Neuronal stem cell (in vitro differentiated cells): ENCODE measurements at regions not wholly inside any gene's neighbourhood (a gene's known extent, or its start where the extent isn't known, plus 50 kb on each side); places are given as distances from the start of the nearest gene placed in this dataset.

ENCODE experiments used
- DNase-seq: peaks from one replicate; pipeline ENCODE4 v3.0.0-alpha.2; 2013; ENCODE audit warnings: low spot score
- H2AFZ ChIP-seq: one replicate; pipeline ENCODE4 v1.6.1; 2013; ENCODE audit warnings: mild to moderate bottlenecking, low read length, inconsistent platforms
- H2AK5ac ChIP-seq: 2 replicates; pipeline ENCODE4 v1.6.1; 2013; ENCODE audit warnings: low read depth, mild to moderate bottlenecking, inconsistent platforms, low read length, moderate library complexity, mixed read lengths
- H2BK120ac ChIP-seq: 2 replicates; pipeline ENCODE4 v1.6.1; 2013; ENCODE audit warnings: low read depth, mild to moderate bottlenecking, inconsistent platforms, low read length, moderate library complexity, mixed read lengths
- H2BK12ac ChIP-seq: one replicate; pipeline ENCODE4 v1.6.1; 2013; ENCODE audit warnings: low read length, inconsistent platforms
- H2BK15ac ChIP-seq: 2 replicates; pipeline ENCODE4 v1.6.1; 2013; ENCODE audit warnings: mild to moderate bottlenecking, low read length, inconsistent platforms, mixed read lengths
- H2BK5ac ChIP-seq: one replicate; pipeline ENCODE4 v1.6.1; 2013; ENCODE audit warnings: inconsistent platforms, mild to moderate bottlenecking, low read length, moderate library complexity
- H3K14ac ChIP-seq: one replicate; pipeline ENCODE4 v1.6.1; 2013; ENCODE audit warnings: low read length, inconsistent platforms
- H3K18ac ChIP-seq: 2 replicates; pipeline ENCODE4 v1.6.1; 2013; ENCODE audit warnings: low read length, inconsistent platforms
- H3K23ac ChIP-seq: 2 replicates; pipeline ENCODE4 v1.6.1; 2013; ENCODE audit warnings: low read depth, mild to moderate bottlenecking, mixed read lengths, low read length, inconsistent platforms; ENCODE audit not compliant: poor library complexity
- H3K27ac ChIP-seq: replicated peaks from 3 replicates; pipeline ENCODE4 v1.5.1; 2013; ENCODE audit warnings: low read length, inconsistent platforms
- H3K27me3 ChIP-seq, 3 experiments: 2 replicates each; pipeline ENCODE4 v1.6.1; 2013; ENCODE audit warnings: low read length in 3 of 3, mild to moderate bottlenecking in 2 of 3, inconsistent platforms in 1 of 3, low read depth in 1 of 3, mixed read lengths in 1 of 3, moderate library complexity in 1 of 3; ENCODE audit not compliant: control insufficient read depth in 3 of 3, insufficient read depth in 3 of 3
- H3K36me3 ChIP-seq, 2 donors: replicated peaks in 1 of 2; 2 replicates each; pipeline ENCODE4 v1.6.1; 2013; ENCODE audit warnings: low read length in 2 of 2; ENCODE audit not compliant: control insufficient read depth in 2 of 2, insufficient read depth in 2 of 2
- H3K4ac ChIP-seq: 2 replicates; pipeline ENCODE4 v1.6.1; 2013; ENCODE audit warnings: inconsistent platforms, mild to moderate bottlenecking, low read length, moderate library complexity
- H3K4me1 ChIP-seq, 2 donors: 1 replicate in 1 of 2; 2 replicates in 1 of 2; pipeline ENCODE4 v1.6.1; 2013; ENCODE audit warnings: low read length in 2 of 2, low read depth in 1 of 2; ENCODE audit not compliant: control insufficient read depth in 2 of 2, insufficient read depth in 1 of 2
- H3K4me2 ChIP-seq: one replicate; pipeline ENCODE4 v1.6.1; 2013; ENCODE audit warnings: mild to moderate bottlenecking, low read length, inconsistent platforms; ENCODE audit not compliant: insufficient read depth, poor library complexity, severe bottlenecking
- H3K4me3 ChIP-seq, 2 donors: 2 replicates each; pipeline ENCODE4 v1.5.1; 2013; ENCODE audit warnings: low read length in 2 of 2, mild to moderate bottlenecking in 2 of 2, inconsistent platforms in 1 of 2, moderate library complexity in 1 of 2
- H3K79me1 ChIP-seq: one replicate; pipeline ENCODE4 v1.6.1; 2013; ENCODE audit warnings: low read depth, mild to moderate bottlenecking, inconsistent platforms, low read length, moderate library complexity
- H3K9ac ChIP-seq: one replicate; pipeline ENCODE4 v1.6.1; 2013; ENCODE audit warnings: mild to moderate bottlenecking, low read depth, low read length, inconsistent platforms; ENCODE audit not compliant: poor library complexity
- H3K9me3 ChIP-seq, 2 donors: replicated peaks in 1 of 2; 2 replicates each; pipeline versions ENCODE3 to v1.6.1; 2013; ENCODE audit warnings: low read length in 2 of 2, mild to moderate bottlenecking in 2 of 2, inconsistent platforms in 1 of 2, low read depth in 1 of 2, mixed read lengths in 1 of 2, moderate library complexity in 1 of 2; ENCODE audit not compliant: control insufficient read depth in 2 of 2, insufficient read depth in 1 of 2
- H4K8ac ChIP-seq: one replicate; pipeline ENCODE4 v1.6.1; 2013; ENCODE audit warnings: low read depth, mild to moderate bottlenecking, inconsistent platforms, low read length, moderate library complexity
- H4K91ac ChIP-seq: one replicate; pipeline ENCODE4 v1.6.1; 2013; ENCODE audit warnings: low read length, low read depth, mild to moderate bottlenecking, inconsistent platforms; ENCODE audit not compliant: poor library complexity
- WGBS, 2 donors: extraction: QIAGEN DNeasy Blood & Tissue Kit; methylation state at CpG; one replicate each; pipeline ENCODE4 v1.1.7; 2013; ENCODE audit warnings: missing lambda C conversion rate in 2 of 2, mixed read lengths in 1 of 2; ENCODE audit not compliant: insufficient read length in 2 of 2, insufficient replicate concordance in 1 of 2; ENCODE audit errors: extremely low coverage in 2 of 2; 5-methylcytosine and 5-hydroxymethylcytosine counted together

DNA sequence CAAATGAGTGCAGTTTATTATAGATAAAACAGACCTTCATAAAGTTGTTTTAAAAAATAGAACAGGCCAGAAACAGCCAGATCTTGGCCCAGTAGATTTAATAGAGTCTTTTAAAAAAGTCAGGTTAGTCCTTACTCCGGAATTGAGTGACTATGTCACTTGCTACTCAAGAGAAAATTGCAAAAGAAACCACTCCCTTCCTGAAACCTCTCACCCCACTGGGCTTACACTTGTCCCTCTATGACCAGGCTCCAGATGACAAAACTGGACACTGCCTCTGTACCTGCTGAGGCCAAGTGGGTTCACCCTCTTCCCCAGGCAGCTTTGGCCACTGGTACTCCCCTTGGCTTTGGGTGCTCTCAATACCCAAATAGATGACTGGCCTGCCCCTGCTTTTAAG, 357.2 kb upstream of the TRPC7 start:
- H2BK5ac ChIP-seq, result no peak overlapping the region
- no peak overlapping the region for H2BK12ac ChIP-seq
- H3K4me3 ChIP-seq, result no peak overlapping the region
- no peak overlapping the region for H4K8ac ChIP-seq
- no peak overlapping the region for H2AFZ ChIP-seq
- no peak for DNase-seq
- no peak overlapping the region for H4K91ac ChIP-seq
- H3K27ac ChIP-seq, result no peak overlapping the region
- no peak overlapping the region for H3K9ac ChIP-seq
- no peak overlapping the region for H2BK15ac ChIP-seq
- H2AK5ac ChIP-seq, result no peak overlapping the region
- H3K14ac ChIP-seq, result no peak overlapping the region
- no peaks in the 10 kb centered on the region for H3K9me3 ChIP-seq
- H3K36me3 ChIP-seq, result peaks cover 0 to 1% of the 10 kb centered on the region in 2 donors
- H3K4me2 ChIP-seq, result no peak overlapping the region
- no peak overlapping the region for H2BK120ac ChIP-seq
- H3K79me1 ChIP-seq, result no peaks in the 10 kb centered on the region
- H3K4ac ChIP-seq, result no peak overlapping the region
- no CpG with 5 or more reads among the region's 1 CpG for WGBS, 2 donors
- no peaks in the 10 kb centered on the region for H3K27me3 ChIP-seq
- H3K4me1 ChIP-seq, result no peaks in the 10 kb centered on the region
- H3K18ac ChIP-seq, result no peak overlapping the region
- H3K23ac ChIP-seq, result no peak overlapping the region

DNA sequence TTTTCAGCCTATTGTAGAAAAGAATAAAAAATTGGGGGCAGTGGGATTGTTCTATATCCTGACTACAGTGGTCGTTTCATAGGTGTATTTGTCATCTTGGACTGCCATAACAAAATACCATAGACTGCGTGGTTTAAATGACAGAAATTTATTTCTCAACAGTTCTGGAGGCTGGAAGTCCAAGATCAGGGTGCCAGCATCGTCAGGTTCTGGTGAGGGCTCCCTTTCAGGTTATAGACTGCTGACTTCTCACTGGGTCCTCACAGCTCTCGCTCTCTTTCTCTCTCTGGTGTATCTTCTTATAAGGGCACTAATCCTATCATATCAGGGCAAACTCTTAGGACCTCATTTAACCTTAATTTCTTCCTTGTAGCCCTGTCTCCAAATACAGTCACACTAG, 356.7 kb upstream of the TRPC7 start:
- Histone ChIP-seq H3K23ac (no peak overlapping the region), H4K91ac (no peak overlapping the region), H3K9me3 (no peaks in the 10 kb centered on the region), H2BK5ac (no peak overlapping the region), H3K18ac (no peak overlapping the region), H2AFZ (no peak overlapping the region), H2AK5ac (no peak overlapping the region), H3K9ac (no peak overlapping the region), H3K14ac (no peak overlapping the region), H3K4ac (no peak overlapping the region), H3K27me3 (no peaks in the 10 kb centered on the region), H3K4me1 (no peaks in the 10 kb centered on the region), H4K8ac (no peak overlapping the region), H2BK12ac (no peak overlapping the region), H3K79me1 (no peaks in the 10 kb centered on the region), H3K4me3 (no peak overlapping the region), H3K36me3 (peaks cover 0 to 1% of the 10 kb centered on the region in 2 donors), H3K4me2 (no peak overlapping the region), H2BK120ac (no peak overlapping the region), H3K27ac (no peak overlapping the region), H2BK15ac (no peak overlapping the region)
- no CpG with 5 or more reads among the region's 4 CpGs for WGBS, 2 donors
- DNase-seq, result no peak

DNA sequence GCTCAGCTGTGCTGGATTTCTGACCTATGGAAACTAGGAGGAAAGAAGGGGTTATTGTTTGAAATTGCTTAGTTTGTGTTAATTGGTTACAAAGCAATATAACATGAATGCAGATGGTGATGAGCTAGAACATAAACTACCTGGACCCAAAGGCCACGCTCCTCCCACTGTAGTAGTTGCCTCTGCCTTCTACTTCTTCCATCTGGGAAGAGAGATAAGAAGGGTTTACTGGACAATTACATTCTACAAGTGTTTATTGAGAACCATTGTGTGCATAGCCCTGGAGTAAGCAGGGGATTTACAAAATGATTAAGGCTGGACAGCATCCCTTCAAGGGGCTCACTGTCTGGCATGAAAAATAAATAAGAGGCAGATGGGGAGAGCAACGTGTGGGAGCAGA, 355.3 kb upstream of the TRPC7 start:
- Histone ChIP-seq H2BK12ac (no peak overlapping the region), H3K36me3 (peaks cover 0 to under 1% of the 10 kb centered on the region in 2 donors), H3K23ac (no peak overlapping the region), H3K9ac (no peak overlapping the region), H3K27me3 (no peaks in the 10 kb centered on the region), H2BK120ac (no peak overlapping the region), H2BK15ac (no peak overlapping the region), H3K27ac (no peak overlapping the region), H3K18ac (no peak overlapping the region), H2BK5ac (no peak overlapping the region), H4K8ac (no peak overlapping the region), H3K9me3 (no peaks in the 10 kb centered on the region), H3K14ac (no peak overlapping the region), H4K91ac (no peak overlapping the region), H2AFZ (no peak overlapping the region), H3K4ac (no peak overlapping the region), H2AK5ac (no peak overlapping the region), H3K4me1 (no peaks in the 10 kb centered on the region), H3K4me2 (no peak overlapping the region), H3K4me3 (no peak overlapping the region), H3K79me1 (no peaks in the 10 kb centered on the region)
- DNase-seq, result no peak
- no CpG with 5 or more reads among the region's 2 CpGs for WGBS, 2 donors

DNA sequence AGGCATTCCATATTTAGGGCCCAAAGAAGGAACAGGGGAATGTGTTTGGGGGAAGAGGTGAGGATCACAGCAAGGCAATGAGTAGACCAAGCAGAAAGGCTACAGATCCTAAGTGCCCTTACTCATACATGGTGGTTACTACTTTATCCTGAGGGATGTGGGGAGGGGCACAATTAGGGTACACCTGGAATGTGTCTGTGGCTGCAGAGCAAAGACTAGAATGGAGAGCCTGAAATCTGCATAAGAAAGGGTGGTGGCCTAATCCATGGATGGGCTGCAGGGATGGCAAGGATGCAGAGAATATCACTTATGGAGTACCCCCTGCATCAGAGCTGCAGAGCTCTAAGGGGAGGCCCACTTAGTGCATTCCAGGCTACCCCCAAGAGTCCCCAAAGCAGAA, 352.6 kb upstream of the TRPC7 start:
- no peak overlapping the region for H4K91ac ChIP-seq
- H3K4me1 ChIP-seq, result no peaks in the 10 kb centered on the region
- no peak overlapping the region for H2BK15ac ChIP-seq
- no peak overlapping the region for H3K4me2 ChIP-seq
- no peak overlapping the region for H3K4me3 ChIP-seq
- H2BK12ac ChIP-seq, result no peak overlapping the region
- H2BK120ac ChIP-seq, result no peak overlapping the region
- H3K14ac ChIP-seq, result no peak overlapping the region
- H3K79me1 ChIP-seq, result no peaks in the 10 kb centered on the region
- no peak overlapping the region for H3K18ac ChIP-seq
- no peak overlapping the region for H3K4ac ChIP-seq
- H3K27me3 ChIP-seq, result no peaks in the 10 kb centered on the region
- no peak overlapping the region for H4K8ac ChIP-seq
- no peaks in the 10 kb centered on the region for H3K9me3 ChIP-seq
- H2AFZ ChIP-seq, result no peak overlapping the region
- no peak overlapping the region for H3K23ac ChIP-seq
- H2AK5ac ChIP-seq, result no peak overlapping the region
- DNase-seq, result no peak
- H3K27ac ChIP-seq, result no peak overlapping the region
- H2BK5ac ChIP-seq, result no peak overlapping the region
- no peak overlapping the region for H3K9ac ChIP-seq
- no peaks in the 10 kb centered on the region for H3K36me3 ChIP-seq
